HG03108 (cell line): ENCODE measurements at regions not wholly inside any gene's neighbourhood (a gene's known extent, or its start where the extent isn't known, plus 50 kb on each side); places are given as distances from the start of the nearest gene placed in this dataset.

Source experiments
- ATAC-seq: cut with Tn5 transposase; IDR thresholded peaks from one replicate; pipeline ENCODE4 v1.9.1; 2021; ENCODE audit warnings: moderate library complexity; ENCODE audit not compliant: unreplicated experiment

- no peak for ATAC-seq
Measured at GRCh38 chr4:23207059-23207458, 514.3 kb downstream of the GBA3 start.

- no peak for ATAC-seq
Measured at GRCh38 chr4:23202712-23203247, 510.0 kb downstream of the GBA3 start.

- no peak for ATAC-seq
Measured at GRCh38 chr4:23194751-23195150, 502.0 kb downstream of the GBA3 start.

- no peak for ATAC-seq
Measured at GRCh38 chr4:23174179-23174578, 481.4 kb downstream of the GBA3 start.

GRCh38 chr4:23171976-23172375 is 479.2 kb downstream of the GBA3 start:
- ATAC-seq: no peak

- no peak for ATAC-seq
Measured at GRCh38 chr4:23169608-23170311, 477.0 kb downstream of the GBA3 start.

- no peak for ATAC-seq
Measured at GRCh38 chr4:23166919-23167318, 474.2 kb downstream of the GBA3 start.

- no peak for ATAC-seq
Measured at GRCh38 chr4:23166407-23166806, 473.7 kb downstream of the GBA3 start.

- ATAC-seq: no peak
Measured at GRCh38 chr4:23165669-23166068, 472.9 kb downstream of the GBA3 start.

- no peak for ATAC-seq
Measured at GRCh38 chr4:23163647-23164436, 471.1 kb downstream of the GBA3 start.

GRCh38 chr4:23162275-23162674 is 469.5 kb downstream of the GBA3 start:
- ATAC-seq: no peak

GRCh38 chr4:23161787-23162186 is 469.1 kb downstream of the GBA3 start:
- ATAC-seq: no peak

- ATAC-seq: no peak
Measured at GRCh38 chr4:23153076-23153475, 460.3 kb downstream of the GBA3 start.

- ATAC-seq: no peak
Measured at GRCh38 chr4:23149815-23150214, 457.1 kb downstream of the GBA3 start.

- ATAC-seq: no peak
Measured at GRCh38 chr4:23144707-23145106, 452.0 kb downstream of the GBA3 start.

GRCh38 chr4:23135792-23136645 is 443.3 kb downstream of the GBA3 start:
- no peak for ATAC-seq

GRCh38 chr4:23134331-23134730 is 441.6 kb downstream of the GBA3 start:
- ATAC-seq: no peak

- no peak for ATAC-seq
Measured at GRCh38 chr4:23130845-23131244, 438.1 kb downstream of the GBA3 start.

GRCh38 chr4:23125118-23125517 is 432.4 kb downstream of the GBA3 start:
- ATAC-seq: no peak

- ATAC-seq: no peak
Measured at GRCh38 chr4:23122666-23123400, 430.1 kb downstream of the GBA3 start.

- no peak for ATAC-seq
Measured at GRCh38 chr4:23120374-23120773, 427.6 kb downstream of the GBA3 start.
